Kidney (tissue), 13 donors: ENCODE measurements at regions not wholly inside any gene's neighbourhood (a gene's known extent, or its start where the extent isn't known, plus 50 kb on each side); places are given as distances from the start of the nearest gene placed in this dataset.
"Not testable (repeated sequence)": the region's sequence is repeated elsewhere in the genome, so short reads cannot be mapped to it uniquely, and the experiment has no call there.

ENCODE experiments used
- DNase-seq, 5 donors: peaks; one replicate each; pipeline ENCODE4 v3.0.0-alpha.2; 2013 to 2020
- FAIRE-seq: peaks from 2 replicates; lab custom pipeline; 2012; peaks lifted over from hg19 to GRCh38; lab: Jason Lieb, UNC
- H3K27ac ChIP-seq, 2 donors: one replicate each; pipeline ENCODE4 v1.7.0; 2013; ENCODE audit warnings: low read depth in 2 of 2, low read length in 2 of 2, inconsistent platforms in 1 of 2
- H3K27me3 ChIP-seq: one replicate; pipeline ENCODE4 v1.7.1; 2013; ENCODE audit warnings: low read length, inconsistent platforms; ENCODE audit not compliant: control insufficient read depth, insufficient read depth
- H3K36me3 ChIP-seq, 3 donors: one replicate each; pipeline versions ENCODE4 v1.7.0 to v1.7.1; 2013; ENCODE audit warnings: low read length in 3 of 3, control low read depth in 1 of 3, inconsistent platforms in 1 of 3; ENCODE audit not compliant: insufficient read depth in 3 of 3, control insufficient read depth in 2 of 3
- H3K4me1 ChIP-seq, 3 donors: one replicate each; pipeline versions ENCODE4 v1.7.0 to v1.7.1; 2013; ENCODE audit warnings: low read length in 3 of 3, inconsistent platforms in 1 of 3, low read depth in 1 of 3; ENCODE audit not compliant: control insufficient read depth in 2 of 3, insufficient read depth in 2 of 3
- H3K4me3 ChIP-seq, 3 donors: one replicate each; pipeline versions ENCODE4 v1.7.0 to v1.8.1; 2013; ENCODE audit warnings: low read length in 3 of 3, control low read depth in 1 of 3, inconsistent platforms in 1 of 3
- H3K9ac ChIP-seq, 3 donors: one replicate each; pipeline versions ENCODE4 v1.7.0 to v1.7.1; 2013; ENCODE audit warnings: low read length in 3 of 3, control low read depth in 1 of 3, inconsistent platforms in 1 of 3
- H3K9me3 ChIP-seq, 3 donors: one replicate each; pipeline versions ENCODE4 v1.7.0 to v1.7.1; 2013; ENCODE audit warnings: low read length in 3 of 3, control low read depth in 1 of 3, inconsistent platforms in 1 of 3; ENCODE audit not compliant: control insufficient read depth in 2 of 3, insufficient read depth in 1 of 3
- CTCF ChIP-seq: IDR thresholded peaks from 3 replicates; pipeline ENCODE4 v1.5.1; 2012; ENCODE audit warnings: mild to moderate bottlenecking, moderate library complexity, borderline replicate concordance; ENCODE audit not compliant: insufficient read depth; ENCODE audit errors: extremely low read depth
- intact Hi-C: fragments of 100-400 bp; cut with DNase I; formaldehyde crosslinking; loops from one replicate; pipeline ENCODE4 v1.11.1; 2022
- donor health status: control.
- donor health status: control.
- donor health status: control.
- donor health status: control.
- donor health status: control.
- donor health status: DM: yes; HTN: yes; CAD: no.
- donor health status: Normal renal cell carcinoma (clear cell type).

- TF ChIP-seq CTCF: no peak
- H3K4me1 ChIP-seq: no peaks in the 10 kb centered on the region
- H3K9ac ChIP-seq: no peak overlapping the region
- no peak overlapping the region for H3K27ac ChIP-seq
- no peaks in the 10 kb centered on the region for H3K27me3 ChIP-seq
- no peak for FAIRE-seq
- H3K36me3 ChIP-seq: no peaks in the 10 kb centered on the region
- intact Hi-C loops: no loop called here
- peak in 1 of 5 donors; percentile 10 for DNase-seq
- H3K9me3 ChIP-seq: no peaks in the 10 kb centered on the region
- no peak overlapping the region for H3K4me3 ChIP-seq
Measured at GRCh38 chr17:20823905-20824304, 218.9 kb downstream of the USP22 start.

GRCh38 chr17:20825539-20825938 is 217.3 kb downstream of the USP22 start:
- Histone ChIP-seq H3K27me3 (no peaks in the 10 kb centered on the region), H3K27ac (no peak overlapping the region), H3K36me3 (no peaks in the 10 kb centered on the region), H3K9ac (no peak overlapping the region), H3K4me3 (no peak overlapping the region), H3K9me3 (no peaks in the 10 kb centered on the region), H3K4me1 (no peaks in the 10 kb centered on the region)
- TF ChIP-seq CTCF: no peak
- no peak for FAIRE-seq
- no peak for DNase-seq
- intact Hi-C loops: no loop called here

- H3K4me1 ChIP-seq, H3K9ac ChIP-seq, FAIRE-seq, H3K27me3 ChIP-seq, H3K36me3 ChIP-seq, H3K4me3 ChIP-seq, DNase-seq, intact Hi-C loops, H3K9me3 ChIP-seq, H3K27ac ChIP-seq: not testable (repeated sequence)
Measured at GRCh38 chr17:20840453-20840852, 202.4 kb downstream of the USP22 start.

- H3K27ac ChIP-seq, H3K9me3 ChIP-seq, H3K27me3 ChIP-seq, H3K36me3 ChIP-seq, intact Hi-C loops, H3K9ac ChIP-seq, H3K4me3 ChIP-seq, FAIRE-seq, H3K4me1 ChIP-seq: not testable (repeated sequence)
- peak in 4 of 5 donors; percentile 9 to 52 (median 12) for DNase-seq
Measured at GRCh38 chr17:20840987-20841865, 201.6 kb downstream of the USP22 start.

GRCh38 chr17:20842012-20842411 is 200.8 kb downstream of the USP22 start:
- H3K9ac ChIP-seq, H3K4me3 ChIP-seq, FAIRE-seq, H3K9me3 ChIP-seq, intact Hi-C loops, H3K27me3 ChIP-seq, DNase-seq, H3K27ac ChIP-seq, H3K36me3 ChIP-seq, H3K4me1 ChIP-seq: not testable (repeated sequence)

GRCh38 chr17:20843261-20843660 is 199.6 kb downstream of the USP22 start:
- H3K27ac ChIP-seq, H3K4me1 ChIP-seq, H3K36me3 ChIP-seq, H3K9me3 ChIP-seq, intact Hi-C loops, H3K4me3 ChIP-seq, FAIRE-seq, H3K9ac ChIP-seq, H3K27me3 ChIP-seq: not testable (repeated sequence)
- peak in 2 of 5 donors; percentile 44 to 50 for DNase-seq
